ENCODE measurements at regions not wholly inside any gene's neighbourhood (a gene's known extent, or its start where the extent isn't known, plus 50 kb on each side); places are given as distances from the start of the nearest gene placed in this dataset.
"Not testable (repeated sequence)": the region's sequence is repeated elsewhere in the genome, so short reads cannot be mapped to it uniquely, and the experiment has no call there.

DNA sequence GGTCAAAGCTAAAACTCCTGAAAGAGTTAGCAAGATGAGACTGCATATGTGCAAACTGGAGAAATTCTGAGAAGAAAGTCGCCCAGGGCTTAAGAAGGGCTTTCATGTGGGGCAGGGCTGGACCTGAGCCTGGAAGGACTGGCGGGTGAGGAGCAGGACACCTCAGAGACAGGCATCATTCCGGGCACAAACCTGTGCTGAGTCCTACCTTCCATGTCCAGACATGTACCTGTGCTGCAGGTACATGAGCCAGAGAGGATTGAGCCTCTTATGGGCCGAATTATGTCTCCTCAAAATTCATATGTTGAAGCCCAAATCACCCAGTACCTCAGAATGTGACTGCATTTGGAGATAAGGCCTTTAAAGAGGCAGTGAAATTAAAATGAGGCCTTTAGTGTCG lies 171.0 kb downstream of the QRSL1 start:
- no peak for DNase-seq (ENCODE audit: low spot score)

DNA sequence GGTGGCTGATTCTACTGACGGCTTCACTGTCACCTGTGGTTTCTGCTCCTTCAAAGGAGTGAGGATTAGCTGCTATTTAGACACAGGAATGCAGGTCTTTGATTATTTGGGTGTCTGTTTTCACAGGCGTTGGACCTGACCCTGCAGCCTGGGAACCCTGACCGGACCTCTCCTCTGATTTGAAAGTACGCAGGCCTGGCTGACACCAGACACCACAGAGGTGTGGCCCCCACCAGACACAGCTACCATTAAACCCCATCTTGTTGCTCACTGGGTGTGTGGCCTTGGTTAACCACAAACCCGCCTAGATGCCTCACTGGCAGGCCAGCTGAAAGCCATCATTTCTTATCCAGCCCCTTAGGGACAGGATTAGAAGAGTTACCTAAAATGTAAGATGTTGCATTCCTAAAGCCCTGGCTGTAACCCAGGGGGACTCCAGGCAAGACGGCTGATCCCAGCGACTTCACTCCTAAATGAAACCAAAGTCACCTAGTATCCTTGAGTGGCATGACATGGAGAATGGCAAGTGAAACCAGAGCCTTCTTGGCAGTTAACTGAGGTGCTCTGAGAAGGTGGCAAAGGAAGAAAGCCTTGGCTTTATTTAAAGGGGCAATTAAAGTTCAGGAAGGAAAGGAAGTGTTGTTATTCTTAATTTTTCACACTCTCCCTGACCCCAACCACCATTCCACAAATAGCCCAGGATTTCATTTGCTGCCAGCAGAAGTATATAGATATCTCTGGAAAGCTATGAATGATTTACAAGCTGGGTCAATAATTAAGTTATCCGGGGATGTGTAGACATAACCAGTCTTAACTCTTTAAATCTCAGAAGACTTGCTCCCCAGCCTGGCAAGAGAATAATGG lies 169.9 kb downstream of the QRSL1 start:
- DNase-seq (ENCODE audit: low spot score), result peak; percentile 93

DNA sequence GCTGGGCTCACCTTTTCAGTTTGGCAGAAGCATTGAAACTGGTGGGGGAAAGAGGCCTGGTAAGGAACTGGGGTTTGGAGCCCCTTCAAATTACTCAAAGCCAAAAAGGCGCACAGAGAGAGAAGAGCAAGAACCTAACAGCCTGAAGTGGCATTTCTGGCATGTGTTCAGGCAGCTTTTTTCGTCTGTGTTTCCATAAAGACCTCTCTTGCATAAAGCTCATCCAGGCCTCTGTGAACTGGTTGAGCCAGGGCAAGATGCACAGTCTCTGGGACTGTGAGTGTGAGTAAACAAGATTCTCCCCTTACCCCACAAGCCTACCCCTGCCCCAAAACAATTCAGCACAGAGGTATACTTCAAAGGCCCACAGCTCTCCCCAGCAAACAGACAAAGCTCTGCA lies 167.8 kb downstream of the QRSL1 start:
- no peak for DNase-seq (ENCODE audit: low spot score)

DNA sequence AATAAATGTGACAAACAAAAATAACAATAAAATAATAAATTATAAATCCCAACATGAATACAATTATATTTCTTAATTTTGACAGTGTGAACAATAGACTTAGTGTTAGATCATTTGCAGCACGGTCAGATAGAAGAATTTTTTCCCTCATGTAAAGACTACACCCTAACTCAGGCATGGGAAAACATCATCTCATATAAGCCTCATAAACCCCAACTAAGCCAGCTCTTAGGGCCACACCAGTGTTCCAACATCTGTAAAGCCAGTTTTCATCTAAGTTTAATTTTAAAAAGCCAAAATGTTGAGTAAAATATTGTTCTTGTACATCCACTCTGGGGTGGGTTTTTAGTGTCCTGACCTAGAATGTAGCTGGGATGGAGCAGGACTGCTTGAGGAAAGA lies 167.4 kb downstream of the QRSL1 start:
- DNase-seq (ENCODE audit: low spot score), result no peak

DNA sequence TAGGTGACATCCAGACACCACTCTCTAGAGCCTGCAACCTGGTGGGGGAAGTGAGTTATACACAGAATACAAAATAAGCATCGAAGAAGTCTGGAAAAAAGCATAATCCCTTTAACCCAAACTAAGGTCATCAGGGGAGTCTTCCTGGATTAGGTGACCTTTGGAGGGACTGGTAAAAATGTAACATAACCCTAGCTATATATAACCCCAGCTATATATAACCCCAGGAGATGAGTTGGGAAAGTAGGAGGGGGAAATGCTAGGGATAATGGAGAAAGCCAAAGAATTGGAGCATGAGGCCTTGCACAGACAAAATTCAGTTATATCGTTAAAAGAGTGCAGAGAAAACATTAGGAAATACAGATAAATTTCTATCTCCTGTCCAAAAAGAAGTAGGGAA lies 164.8 kb downstream of the QRSL1 start:
- DNase-seq (ENCODE audit: low spot score), result no peak

DNA sequence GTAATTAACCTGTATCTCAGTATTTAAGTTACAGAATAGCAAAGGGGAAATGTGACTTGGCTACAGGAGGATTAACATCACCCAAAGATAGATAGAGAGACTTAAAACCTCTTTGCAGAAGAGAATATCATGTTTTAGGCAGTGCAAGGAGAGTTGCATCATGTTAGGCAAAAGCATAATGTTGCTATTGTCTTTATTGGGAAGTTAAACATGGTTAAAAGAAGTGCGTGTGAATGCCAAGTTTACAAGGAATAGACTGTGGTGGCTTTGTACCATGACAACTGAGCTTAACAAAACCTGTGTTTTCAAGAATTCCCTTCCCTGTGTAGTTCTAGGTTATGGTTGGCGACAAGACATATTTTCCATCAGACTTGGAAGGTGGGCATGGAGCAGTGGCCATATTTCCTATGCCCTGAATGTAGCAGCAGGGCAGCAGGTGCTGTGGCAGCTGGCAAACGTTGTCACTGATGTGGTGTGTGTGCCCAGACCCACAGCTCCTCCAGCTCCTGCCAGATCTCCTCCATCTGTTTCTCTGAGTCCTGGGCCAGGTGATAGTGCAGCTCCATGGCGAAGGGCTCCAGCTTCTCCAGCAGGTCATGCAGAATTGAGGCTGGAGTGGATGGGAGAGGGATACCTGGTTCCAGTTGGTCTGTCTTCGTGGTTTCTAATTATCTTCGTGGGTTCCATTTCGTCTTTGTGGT lies 163.3 kb downstream of the QRSL1 start:
- DNase-seq (ENCODE audit: low spot score), result no peak

DNA sequence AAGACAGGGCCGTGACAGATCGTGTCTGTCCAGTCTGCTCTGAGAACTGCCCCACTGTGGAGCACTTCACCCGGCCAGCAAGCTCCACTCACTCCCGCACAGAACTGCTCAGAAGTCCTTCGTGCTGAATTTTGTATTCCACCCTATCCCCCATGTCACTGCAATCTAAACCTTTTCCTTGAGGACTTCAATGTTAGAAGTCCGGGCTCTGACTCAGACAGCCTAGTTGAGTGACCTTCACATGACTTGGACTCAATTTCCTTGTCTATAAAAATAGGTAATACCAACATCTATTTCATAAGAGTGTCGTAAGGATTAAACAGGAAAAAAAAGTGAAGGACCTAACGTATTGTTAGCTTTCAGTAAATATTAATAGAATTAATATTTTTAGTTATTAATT lies 161.6 kb downstream of the QRSL1 start:
- no peak for DNase-seq (ENCODE audit: low spot score)

DNA sequence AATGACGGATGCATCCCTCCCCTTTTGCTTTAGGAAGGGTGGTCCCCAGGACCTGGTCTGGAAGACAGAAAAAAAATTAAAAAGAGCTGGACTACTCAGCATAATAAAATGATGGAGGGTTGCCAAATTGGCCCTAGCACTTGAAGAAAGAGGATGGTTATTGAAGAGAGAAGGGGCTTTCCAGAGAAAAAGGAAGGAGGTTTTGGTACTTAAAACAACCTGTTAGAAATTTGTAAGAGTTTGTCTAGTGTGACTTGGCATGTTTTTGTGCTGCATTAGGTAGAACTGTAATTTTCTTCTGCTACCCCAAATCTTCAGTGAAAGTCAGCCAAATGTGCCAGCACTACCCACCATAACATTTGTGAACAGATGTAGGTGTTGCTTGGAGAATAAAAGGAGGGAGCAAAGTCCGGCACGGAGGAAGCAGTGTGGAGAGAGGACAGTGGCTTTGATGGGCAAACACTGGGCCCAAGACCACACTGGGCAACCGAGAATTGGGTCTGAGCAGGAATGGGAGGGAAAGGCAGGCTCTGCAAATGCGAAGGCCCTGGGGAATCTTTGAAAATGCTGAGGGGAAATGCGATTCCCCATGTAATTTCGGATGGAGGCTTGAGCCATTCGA lies 160.9 kb downstream of the QRSL1 start:
- DNase-seq (ENCODE audit: low spot score), result no peak

DNA sequence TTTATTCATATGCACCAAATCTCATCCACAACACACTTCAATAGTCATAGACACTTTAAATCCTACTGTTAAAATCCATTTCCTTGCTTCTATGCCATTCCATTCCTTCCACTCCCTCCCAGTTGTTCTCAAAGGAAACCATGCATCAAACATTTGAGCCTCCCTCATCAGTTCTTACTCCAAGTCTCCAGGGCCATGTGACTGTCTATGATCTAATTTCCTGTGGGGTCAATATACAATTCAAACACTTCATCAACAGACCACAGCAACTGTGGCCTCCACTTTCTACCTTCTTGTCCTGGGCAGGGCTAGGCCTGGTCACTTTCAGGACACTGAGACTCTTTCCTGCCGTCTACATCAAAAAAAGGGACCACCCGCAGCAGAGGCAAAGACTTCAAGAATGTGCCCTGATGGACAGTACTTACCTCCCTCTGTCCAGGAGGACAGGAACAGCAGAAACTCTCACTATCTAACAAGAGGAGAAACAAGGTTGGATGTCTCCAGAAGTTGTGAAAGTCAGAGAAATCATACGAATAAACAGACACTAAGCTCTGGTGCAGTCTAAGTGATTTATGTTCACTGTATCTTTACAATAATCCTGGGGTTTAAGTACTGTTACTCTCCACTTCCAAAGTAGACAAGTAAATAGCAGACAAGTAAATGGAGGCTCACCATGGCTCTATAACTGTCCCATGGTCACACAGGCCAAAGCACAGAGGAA lies 160.2 kb downstream of the QRSL1 start:
- DNase-seq (ENCODE audit: low spot score), result no peak

DNA sequence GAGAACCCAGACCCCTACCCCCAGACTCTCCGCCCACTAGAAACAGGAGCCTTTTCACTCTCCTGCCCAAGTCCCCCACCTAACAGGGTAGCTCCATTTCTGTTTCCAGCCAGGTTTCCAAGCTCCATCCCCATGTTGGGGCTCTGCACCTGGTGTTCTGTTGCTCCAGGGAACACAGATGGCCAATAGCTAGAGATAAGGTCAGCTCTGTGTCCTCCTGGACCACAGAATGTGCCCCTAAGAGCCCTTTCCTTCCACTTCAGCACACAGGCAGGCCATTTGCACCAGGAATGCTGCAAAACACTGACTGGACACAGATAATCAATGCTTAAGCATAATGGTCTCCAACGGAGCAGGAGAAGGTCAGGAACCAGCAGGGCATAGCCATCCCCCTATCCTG lies 159.4 kb downstream of the QRSL1 start:
- no peak for DNase-seq (ENCODE audit: low spot score)

DNA sequence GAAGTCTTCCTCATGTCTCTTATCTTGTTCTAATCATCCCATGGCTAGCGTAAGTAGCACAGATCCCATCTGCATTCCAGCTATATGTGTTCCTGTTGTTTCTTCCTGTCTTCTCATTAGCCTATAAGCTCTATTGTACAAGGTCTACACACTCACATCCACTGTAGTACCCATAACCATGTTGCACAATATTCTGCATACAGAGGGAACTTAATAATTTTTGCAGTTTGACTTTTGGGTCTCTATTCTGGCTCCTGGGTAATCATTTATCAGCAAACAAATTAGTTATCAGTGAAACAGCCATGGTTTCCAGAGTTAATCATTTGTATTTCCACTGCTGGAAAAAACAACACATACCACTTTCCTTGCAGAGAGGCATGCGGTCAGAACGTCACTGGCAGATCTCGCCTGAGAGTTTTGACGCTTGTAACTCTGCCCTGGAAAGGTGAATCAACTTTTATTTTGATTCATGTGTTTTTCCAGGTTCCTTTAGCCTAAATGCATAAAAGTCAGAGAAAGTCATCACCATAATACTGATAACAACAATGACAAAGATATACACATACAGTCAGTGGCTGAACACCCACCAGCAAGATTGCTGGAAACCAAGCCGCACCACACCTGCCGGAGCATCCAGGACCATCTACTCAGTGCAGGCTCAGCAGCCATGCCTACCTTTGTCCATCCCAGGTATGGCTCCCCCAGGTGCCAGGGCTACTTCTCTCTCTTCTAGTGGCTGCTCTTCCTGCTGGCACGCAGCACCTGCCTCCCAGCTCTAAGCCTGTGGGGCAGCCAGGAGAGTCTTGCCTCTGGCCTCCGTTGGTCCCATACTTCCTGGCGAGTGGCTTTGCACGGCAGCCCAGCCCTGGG lies 158.2 kb downstream of the QRSL1 start:
- no peak for DNase-seq (ENCODE audit: low spot score)

DNA sequence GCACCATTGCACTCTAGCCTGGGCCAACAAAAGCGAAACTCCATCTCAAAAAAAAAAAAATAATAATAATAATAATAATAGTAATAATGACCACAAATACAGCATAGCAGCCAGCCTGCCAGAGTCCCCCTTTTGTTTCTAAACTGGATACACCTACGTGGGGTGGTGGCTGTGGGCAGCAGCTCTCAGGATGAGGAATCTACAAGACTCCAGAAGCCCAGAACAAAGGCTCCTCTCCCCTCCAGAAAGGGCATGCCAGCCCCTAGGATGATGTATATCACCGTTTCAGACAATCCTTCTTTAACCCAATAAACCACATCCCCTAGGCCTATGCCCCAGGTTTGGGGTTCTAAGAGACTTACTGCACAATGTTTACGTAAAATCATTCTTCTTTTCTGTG lies 155.9 kb downstream of the QRSL1 start:
- peak; percentile 9 for DNase-seq (ENCODE audit: low spot score)

DNA sequence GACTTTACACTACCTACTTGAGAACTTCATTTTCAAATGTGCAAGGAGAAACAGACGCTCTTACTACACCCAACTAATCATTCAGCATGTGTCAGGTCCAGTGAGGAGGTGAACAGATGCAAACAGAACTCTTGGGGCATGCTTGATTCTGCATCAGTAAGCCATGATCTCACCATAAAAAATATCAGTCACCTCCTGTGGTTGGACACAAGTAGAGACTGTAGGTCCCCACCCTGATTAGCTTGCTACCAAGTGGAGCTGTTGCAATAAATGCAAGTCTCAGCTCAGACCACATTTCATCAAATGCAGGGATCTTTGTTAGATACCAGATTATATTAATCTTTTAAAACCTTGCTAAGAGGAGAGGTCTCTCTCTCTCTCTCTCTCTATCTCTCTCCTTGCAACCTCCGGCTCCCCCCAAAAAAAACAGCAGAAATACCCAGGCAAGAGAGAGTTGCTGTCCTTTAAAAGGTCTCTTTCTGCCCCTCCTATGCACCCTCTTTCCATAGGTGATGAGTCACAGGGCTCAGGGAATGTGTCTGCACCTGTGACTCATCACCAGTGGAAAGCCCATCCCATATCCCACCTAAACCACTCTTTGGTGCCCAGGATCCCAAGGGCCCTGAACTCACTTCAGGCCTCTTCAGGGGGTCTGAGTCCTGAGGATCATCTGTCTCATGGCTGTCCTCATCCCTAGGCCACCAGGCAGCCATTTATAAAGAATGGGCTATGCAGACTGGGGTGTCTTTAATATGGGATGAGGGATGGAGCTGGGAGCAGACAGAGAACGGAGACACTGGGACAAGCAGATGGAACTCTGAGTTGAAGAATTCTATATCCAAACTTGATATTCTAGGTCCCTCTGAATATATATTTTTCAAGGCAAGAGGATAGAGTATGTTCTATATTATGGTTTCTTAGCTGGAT lies 154.5 kb downstream of the QRSL1 start:
- no peak for DNase-seq (ENCODE audit: low spot score)

DNA sequence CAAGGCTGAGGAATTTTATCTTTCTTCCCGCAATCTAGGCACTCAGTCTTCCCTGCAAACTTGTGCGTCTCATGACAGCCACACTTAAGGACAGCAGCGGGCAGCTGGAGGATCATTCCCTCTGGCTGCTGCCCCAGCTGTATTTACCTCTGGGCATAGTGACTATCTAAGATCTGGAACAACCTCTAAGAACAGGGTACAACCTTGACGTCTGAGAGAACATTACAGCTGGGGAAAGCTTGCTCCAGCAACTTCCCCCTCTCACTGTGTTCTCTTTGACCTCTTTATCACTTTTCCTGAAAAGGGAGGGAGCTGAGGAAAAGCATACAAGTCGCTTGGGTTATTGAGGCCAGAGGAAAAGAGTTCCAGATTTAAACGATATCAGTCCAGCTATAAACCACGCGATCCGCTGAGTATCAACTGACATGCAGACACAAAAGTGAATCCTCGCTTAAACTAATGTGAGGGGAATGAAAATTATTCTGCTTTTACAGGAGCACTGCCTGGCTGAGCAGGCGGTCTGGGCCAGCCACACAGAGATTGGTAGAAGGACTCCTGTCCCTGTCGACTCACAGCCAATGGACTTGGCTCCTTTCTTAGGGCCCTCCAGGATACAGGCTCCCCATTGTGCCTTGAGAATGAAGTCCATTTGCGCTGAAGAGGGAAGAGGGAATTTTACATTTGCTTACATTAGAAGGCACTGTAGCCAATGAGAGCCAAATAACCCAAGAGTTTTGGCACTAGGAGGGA lies 153.3 kb downstream of the QRSL1 start:
- DNase-seq (ENCODE audit: low spot score), result no peak

DNA sequence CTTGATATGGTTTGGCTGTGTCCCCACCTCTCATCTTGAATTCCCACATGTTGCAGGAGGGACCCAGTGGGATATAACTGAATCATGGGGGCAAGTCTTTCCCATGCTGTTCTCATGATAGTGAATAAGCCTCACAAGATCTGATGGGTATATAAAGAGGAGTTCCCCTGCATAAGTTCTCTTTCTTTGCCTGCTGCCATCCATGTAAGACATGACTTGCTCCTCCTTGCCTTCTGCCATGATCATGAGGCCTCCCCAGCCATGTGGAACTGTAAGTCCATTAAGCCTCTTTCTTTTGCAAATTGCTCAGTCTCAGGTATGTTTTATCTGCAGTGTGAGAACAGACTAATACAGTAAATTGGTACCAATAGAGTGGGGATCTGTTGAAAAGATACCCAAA lies 150.2 kb downstream of the QRSL1 start:
- DNase-seq (ENCODE audit: low spot score), result not testable (repeated sequence)

DNA sequence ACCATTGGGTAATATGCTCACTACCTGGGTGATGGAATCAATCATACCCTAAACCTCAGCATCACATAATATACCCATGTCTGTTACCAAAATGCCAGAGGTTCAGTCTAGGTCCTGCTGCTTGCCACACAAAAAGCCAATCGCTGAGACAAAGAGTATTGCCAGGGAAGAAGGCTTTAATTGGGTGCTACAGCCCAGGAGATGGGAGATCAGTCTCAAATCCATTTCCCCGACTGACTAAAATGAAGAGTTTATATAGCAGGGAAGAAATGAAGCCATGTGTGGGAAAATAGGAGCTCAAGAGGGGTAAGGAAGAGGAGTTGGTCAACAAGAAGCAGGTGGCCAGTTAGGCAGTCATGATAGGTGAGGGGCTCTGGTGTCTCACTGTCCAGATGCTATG lies 149.6 kb downstream of the QRSL1 start:
- DNase-seq (ENCODE audit: low spot score), result no peak

DNA sequence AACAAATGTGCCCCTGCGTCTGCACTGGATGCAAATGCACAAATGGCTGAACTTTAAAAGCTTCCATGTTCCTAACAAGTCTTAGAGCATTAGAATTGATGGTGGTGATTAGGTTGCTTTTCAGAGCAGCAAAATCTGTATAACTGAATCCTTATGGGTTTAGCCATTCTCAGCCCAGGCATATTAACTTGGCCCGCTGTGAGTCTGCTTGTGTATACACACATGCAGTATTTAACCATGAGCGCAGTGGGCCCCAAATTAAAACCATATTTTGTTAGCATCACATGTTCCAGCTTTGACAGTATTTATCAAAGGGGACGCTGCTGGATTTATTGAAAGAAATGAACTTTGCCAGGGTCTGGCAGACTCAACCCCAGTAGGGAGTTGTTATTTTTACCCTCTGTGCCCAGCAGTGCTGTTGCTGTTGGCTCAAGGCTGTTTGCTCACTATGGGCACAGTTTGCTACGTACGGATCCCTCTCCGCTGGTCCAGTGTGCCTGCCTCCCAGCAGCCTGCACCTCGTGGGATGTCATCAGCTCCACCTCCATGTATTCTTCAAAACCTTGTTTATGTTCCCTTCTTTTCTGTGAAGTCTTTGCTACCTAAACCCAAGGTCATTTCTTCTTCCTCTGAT lies 144.7 kb downstream of the QRSL1 start:
- no peak for DNase-seq (ENCODE audit: low spot score)

DNA sequence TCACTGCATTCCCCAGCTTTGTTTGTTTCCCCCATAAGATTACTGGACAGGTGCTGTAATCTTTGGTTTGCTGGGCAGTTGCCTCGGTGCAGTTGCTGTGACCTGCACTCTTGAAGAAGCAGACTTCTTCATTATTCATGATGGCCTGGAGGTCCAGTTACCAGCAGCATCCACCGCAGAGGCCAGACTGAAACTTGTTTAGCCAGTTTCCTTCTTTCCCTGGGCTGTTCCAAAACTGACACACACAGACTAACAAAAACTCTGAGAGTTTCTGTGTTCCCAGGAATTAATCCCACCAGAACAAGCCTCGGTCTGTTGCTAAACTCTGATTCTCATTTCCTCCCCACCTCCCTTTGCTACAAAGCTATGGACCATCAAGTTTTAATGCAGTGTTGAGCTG lies 144.1 kb downstream of the QRSL1 start:
- DNase-seq (ENCODE audit: low spot score), result no peak
